Gastrocnemius medialis (tissue), 4 donors: ENCODE measurements at regions not wholly inside any gene's neighbourhood (a gene's known extent, or its start where the extent isn't known, plus 50 kb on each side); places are given as distances from the start of the nearest gene placed in this dataset.

Experiments used
- POLR2A ChIP-seq, 2 donors: fragments of 450-650 bp; IDR thresholded peaks; one replicate each; pipeline ENCODE4 v1.6.1; 2017; ENCODE audit warnings: antibody characterized with exemption in 2 of 2, mild to moderate bottlenecking in 2 of 2, moderate library complexity in 2 of 2
- TF ChIP-seq, protein P1 (sequence below), 5 experiments: fragments of 450-650 bp in 3 of 5; fragments of 200-600 bp in 2 of 5; sonication (generic) in 2 of 5; IDR thresholded peaks in 4 of 5; conservative IDR thresholded peaks in 1 of 5; 1 replicate in 4 of 5; 2 replicates in 1 of 5; pipeline ENCODE4 v1.5.1; 2016 to 2019; ENCODE audit warnings: antibody characterized with exemption in 5 of 5, mild to moderate bottlenecking in 3 of 5, moderate library complexity in 3 of 5

DNA sequence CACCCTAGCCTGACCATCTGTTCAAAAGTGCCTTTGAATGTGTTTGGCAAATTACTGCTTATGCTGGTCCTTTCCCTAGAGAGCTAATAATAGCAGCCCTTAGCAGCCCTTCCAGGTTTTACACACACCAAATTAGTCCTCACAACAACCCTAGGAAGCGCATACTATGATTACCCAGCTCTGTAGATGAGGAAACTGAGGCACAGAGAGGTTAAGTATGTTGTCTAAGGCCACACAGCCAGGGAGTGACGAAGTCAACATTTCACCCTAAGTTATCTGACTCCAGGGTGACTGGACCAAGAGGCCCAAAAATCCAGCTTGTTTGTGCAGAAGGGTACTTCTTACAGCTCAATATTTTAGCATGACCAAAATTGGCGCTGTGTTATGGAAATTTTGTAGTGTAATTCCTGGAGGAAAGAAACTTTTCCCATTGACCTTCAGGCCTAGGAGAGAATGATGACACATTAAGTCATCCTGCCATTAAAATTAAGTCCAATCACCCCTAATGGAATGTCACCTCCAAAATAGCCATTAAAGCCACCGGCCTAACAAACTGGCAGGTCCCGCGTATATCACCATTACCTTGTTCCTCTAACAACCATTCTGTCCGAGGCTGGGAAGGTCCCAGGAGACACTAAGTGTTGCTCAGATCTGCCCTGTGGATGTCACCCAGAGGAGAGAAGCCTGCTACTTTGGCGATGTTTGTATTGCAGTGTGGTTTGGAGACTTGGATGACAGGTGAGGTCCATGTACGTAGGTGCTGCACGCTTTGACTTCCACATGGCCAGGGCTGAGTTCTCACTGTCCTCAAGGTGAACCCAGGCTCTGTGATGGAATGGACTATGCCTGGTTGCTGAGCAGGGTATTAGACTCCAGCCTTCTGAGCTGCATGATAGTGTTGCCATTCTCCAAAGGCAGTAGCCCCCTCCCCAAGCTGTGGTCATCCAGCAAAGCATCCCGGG lies 258.3 kb downstream of the TOMM20 start:
- TF ChIP-seq, protein P1, sequence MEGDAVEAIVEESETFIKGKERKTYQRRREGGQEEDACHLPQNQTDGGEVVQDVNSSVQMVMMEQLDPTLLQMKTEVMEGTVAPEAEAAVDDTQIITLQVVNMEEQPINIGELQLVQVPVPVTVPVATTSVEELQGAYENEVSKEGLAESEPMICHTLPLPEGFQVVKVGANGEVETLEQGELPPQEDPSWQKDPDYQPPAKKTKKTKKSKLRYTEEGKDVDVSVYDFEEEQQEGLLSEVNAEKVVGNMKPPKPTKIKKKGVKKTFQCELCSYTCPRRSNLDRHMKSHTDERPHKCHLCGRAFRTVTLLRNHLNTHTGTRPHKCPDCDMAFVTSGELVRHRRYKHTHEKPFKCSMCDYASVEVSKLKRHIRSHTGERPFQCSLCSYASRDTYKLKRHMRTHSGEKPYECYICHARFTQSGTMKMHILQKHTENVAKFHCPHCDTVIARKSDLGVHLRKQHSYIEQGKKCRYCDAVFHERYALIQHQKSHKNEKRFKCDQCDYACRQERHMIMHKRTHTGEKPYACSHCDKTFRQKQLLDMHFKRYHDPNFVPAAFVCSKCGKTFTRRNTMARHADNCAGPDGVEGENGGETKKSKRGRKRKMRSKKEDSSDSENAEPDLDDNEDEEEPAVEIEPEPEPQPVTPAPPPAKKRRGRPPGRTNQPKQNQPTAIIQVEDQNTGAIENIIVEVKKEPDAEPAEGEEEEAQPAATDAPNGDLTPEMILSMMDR (IDR thresholded peaks at IDR 0.05 in 4 of 5, conservative IDR thresholded peaks at IDR 0.05 in 1 of 5): no peak
- TF ChIP-seq POLR2A (IDR thresholded peaks at IDR 0.05): no peak
